Cardiac septum (tissue), 1 donor: ENCODE measurements at regions not wholly inside any gene's neighbourhood (a gene's known extent, or its start where the extent isn't known, plus 50 kb on each side); places are given as distances from the start of the nearest gene placed in this dataset.
"Not testable (repeated sequence)": the region's sequence is repeated elsewhere in the genome, so short reads cannot be mapped to it uniquely, and the experiment has no call there.

Experiments used
- DNase-seq: peaks from one replicate; pipeline ENCODE4 v3.0.0-alpha.2; 2020; ENCODE audit warnings: low spot score
- intact Hi-C: fragments of 100-400 bp; cut with DNase I; formaldehyde crosslinking; loops from one replicate; pipeline ENCODE4 v1.14.0; 2022
- donor health status: DM: no; HTN: no; CAD: no.

DNA sequence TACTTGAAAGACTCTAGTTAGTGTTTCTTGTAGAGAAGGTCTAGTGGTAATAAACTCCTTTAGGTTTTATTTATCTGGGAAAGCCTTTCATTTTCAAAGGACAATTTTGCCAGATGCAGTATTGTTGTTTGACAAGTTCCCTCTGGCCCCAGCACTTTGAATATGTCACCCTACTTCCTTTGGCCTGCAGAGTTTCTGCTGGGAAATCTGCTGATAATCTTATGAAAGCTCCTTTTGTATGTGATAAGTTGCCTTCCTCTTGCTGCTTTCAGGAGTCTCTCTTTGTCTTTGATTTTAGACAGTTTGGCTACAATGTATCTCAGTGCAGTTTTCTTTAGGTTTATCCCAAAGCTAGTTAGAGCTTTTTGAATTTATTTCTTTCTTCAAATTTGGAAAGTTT, 106.2 kb upstream of the L3MBTL4 start:
- intact Hi-C loops = no loop called here
- no peak for DNase-seq

DNA sequence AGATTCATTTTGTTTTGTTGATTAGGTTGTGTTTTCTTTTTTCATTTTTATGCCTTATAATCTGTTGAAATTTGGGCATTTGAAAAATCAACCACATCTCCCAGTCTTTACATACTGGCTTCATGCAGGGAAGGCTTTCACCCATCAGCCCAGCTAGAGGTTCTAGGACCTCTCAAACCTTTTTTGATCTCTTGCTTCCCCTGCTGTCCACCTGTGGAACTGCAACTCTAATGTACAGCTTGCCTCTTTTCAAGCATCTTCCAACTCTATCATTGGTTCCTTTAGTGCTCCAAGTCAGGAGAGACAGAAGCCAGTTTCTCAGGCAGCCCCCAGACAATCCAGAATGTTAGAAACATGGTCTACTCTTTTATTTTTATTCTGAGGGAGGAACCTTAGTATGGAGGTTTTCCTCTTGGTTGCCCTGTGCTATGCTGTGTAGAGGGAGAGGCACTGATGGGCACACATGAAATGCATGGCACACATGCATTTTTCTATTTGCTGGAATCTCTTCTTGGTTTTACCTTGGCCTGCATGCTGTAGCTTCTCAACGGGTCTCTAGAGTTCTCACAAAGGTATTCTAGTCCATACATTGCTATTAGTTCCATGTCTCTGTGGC, 107.2 kb upstream of the L3MBTL4 start:
- intact Hi-C loops = no loop called here

DNA sequence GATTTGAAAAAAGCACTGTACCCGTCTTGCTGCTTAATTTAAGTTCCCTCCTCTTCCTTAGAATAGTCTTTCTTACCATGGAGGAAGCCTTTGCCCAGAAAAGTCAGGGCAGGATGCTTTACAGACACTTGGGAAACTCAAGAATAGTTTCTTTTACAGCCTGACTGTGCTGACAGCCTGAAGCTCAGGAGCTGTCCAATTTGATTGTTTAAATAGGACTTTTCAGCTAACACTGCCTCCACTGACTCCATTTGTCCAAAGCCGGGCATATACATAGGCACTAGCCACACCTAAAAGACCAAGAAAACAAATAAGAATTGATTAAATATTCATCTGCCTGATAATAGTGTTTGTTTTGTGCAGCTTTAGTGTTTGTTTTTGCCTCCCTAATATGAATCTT, 110.9 kb upstream of the L3MBTL4 start:
- no peak for DNase-seq
- intact Hi-C loops = no loop called here

More for the DNA sequence above, 107.2 kb upstream of the L3MBTL4 start:
- no peak for DNase-seq

DNA sequence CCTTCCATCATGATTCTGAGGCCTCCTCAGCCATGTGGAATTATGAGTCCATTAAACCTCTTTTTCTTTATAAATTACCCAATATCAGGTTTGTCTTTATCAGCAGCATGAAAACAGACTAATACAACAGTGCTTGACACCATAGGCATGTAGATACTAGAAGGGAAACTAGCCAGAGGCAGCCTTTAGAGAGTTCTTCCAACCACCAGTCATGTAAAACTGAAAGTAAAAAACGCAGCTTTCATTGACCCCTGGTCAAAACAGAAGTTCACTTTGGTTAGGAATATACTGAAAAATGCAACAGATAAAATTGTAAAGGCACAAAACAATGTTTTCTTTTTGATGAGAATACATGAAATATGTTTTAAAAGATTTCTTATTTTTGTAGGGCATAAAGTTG, 122.8 kb upstream of the L3MBTL4 start:
- no peak for DNase-seq
- intact Hi-C loops = no loop called here

DNA sequence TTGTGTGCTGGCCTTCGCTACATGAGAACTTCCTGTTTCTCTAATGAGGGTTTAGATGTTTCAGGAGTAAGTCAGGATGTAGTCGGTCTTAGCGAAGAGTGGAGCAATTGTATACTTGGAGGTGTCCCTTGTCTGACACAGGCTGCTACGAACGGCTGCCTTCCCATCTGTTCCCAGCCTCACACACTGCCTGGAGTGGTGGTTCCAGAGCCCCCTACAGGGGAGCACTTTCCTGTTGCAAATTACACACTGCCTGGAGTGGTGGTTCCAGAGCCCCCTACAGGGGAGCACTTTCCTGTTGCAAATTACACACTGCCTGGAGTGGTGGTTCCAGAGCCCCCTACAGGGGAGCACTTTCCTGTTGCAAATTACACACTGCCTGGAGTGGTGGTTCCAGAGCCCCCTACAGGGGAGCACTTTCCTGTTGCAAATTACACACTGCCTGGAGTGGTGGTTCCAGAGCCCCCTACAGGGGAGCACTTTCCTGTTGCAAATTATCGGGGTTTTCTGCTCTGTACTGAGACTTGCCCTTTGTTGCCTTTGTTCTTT, 126.5 kb upstream of the L3MBTL4 start:
- intact Hi-C loops = loop anchor here (10.0 kb wide), 1 partner anchor 184 kb away; the partner anchor contains the start of gene ARHGAP28
- DNase-seq = not testable (repeated sequence)

- intact Hi-C loops = loop anchor here (2.0 to 10.0 kb wide), 2 partner anchors 183 to 345 kb away; partner anchors contain the start of gene ARHGAP28
- DNase-seq = no peak
Measured at GRCh38 chr18:6542296-6542695, 127.6 kb upstream of the L3MBTL4 start.

DNA sequence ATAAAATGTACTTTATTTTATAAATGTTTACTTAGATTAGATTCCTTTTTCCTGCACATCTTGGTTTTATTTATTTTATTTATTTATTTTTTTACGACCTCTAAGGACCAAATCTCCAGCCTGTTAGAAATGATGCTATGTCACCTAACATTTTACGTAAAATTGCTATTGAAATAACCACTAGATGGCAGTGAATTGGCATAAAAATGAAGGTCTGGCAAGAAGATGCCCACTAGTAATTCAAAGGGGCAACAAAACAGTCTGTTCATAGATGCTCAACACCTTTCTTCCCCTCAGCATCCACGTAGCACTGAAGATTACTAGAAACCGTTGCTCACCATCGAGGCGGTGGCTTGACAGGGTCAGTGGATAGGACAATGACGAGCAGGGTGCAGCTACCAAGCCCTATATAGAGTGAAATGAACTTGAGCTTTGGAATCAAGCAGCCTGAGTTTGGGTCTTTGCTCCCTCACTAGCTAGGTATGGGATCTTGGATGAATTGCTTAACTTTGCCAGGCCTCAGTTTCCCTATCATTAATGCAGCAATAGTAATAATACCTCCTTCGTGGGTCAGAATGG, 128.7 kb upstream of the L3MBTL4 start:
- no peak for DNase-seq
- intact Hi-C loops = loop anchor here (2.0 to 10.0 kb wide), 2 partner anchors 181 to 343 kb away; partner anchors contain the start of gene ARHGAP28

- intact Hi-C loops = loop anchor here (10.0 kb wide), 1 partner anchor 179 kb away; the partner anchor contains the start of gene ARHGAP28
- no peak for DNase-seq
Measured at GRCh38 chr18:6546229-6546628, 131.5 kb upstream of the L3MBTL4 start.

- intact Hi-C loops = loop anchor here (10.0 kb wide), 1 partner anchor 177 kb away; the partner anchor contains the start of gene ARHGAP28
- no peak for DNase-seq
Measured at GRCh38 chr18:6547476-6547875, 132.8 kb upstream of the L3MBTL4 start.

DNA sequence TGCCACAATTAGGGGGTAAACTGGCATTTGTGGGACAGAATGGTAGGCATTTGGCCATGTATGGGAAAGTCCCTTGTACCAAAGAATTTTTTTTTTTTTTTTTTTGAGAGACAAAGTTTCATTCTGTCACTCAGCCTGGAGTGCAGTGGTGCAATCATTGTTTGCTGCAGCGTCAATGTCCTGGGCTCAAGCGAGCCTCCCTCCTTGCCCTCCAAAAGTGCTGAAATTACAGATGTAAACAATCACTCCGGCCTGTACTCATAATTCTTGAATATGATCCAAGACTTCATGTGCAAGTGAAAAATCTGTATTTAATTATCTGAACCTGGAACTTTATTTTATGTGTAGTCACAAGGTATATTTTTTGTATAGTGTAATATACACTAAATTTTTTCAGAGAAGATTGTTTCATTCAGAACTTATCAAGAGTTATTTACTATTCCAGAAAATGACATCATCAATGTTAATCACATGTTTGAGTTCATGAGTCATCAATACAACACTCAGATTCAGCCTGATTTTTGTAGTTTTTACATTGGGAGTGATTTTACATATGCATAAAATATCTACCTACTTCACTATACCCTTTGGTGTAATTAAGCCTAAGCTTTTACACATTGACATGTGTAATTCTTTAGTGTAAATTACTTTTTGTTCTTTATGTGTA, 138.7 kb upstream of the L3MBTL4 start:
- intact Hi-C loops = no loop called here
- DNase-seq = no peak

GRCh38 chr18:6557057-6557769, 142.5 kb upstream of the L3MBTL4 start:
- intact Hi-C loops = no loop called here
- no peak for DNase-seq

DNA sequence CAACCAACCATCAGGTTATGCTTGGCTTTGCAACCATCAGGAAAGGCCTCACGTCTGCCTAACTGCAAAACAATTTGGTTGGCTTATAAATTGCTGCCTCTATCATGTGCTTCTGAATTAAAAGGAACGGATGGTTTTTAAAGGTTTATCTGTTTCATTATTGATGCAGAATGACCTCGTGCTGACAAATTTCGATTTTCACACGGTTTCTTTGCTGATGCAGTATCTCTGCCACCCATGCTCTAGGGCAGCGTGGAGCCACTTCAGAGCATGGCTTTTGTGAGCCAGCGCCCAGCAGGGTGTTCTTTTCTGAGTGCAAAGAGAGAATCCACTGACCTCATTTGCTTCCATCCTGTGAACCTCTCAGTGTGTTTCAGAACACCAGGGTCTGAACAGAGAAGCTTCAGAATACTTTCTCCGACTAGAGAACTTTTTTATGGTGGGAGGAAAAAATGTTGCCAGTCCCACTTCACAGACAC, 143.1 kb upstream of the L3MBTL4 start:
- intact Hi-C loops = no loop called here
- no peak for DNase-seq

DNA sequence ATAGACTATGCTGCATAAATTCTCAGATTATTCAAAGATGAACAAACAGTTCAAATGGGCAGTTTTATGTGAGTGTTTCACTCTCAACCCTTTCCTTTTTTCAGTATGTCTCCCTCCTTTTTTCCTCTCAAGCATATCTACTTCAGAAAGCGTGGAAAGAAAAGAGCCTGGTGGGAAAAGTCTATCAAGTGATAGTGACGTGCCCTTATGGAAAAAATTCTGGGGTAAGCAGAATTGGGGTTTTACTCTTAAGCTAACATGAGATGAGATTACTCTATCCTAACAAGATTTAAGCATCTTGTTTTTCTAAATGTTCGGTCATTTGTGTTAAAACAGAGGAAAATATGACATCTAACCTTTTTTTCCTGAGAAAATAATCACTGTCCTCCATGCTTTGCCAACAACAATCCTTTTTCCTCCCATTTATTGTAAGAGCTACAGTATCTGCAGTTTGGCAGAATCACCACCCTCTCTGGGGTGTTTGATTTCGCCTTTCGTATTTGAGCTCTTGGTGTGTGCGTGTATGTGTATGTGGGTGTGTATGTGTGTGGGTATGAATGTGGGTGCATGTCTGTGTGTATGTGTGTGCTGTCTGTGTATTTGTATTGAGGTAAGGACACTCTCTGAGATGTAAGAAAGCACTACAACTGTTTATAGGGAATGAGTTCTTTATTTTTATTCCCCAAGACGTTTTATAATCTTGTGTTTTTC, 143.9 kb upstream of the L3MBTL4 start:
- intact Hi-C loops = no loop called here
- no peak for DNase-seq

DNA sequence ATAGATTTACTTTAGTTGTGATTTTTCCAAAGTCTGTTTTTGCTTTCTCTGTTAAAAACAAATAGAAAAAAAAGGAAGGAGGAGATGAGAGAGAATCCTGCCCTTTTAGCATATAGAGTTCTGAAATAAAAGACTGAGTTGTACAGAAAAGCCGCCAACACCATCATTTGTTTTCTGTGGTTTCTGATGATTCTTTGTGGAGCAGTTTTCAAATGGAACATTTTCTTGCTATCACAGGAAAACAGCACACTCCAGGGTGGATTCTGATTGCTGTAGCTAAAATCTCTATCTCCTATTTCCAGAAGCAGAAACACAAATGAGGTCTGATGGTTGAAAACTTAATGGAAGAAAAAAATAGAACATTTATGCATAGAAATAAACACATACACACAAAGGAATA, 144.6 kb upstream of the L3MBTL4 start:
- intact Hi-C loops = no loop called here
- no peak for DNase-seq

DNA sequence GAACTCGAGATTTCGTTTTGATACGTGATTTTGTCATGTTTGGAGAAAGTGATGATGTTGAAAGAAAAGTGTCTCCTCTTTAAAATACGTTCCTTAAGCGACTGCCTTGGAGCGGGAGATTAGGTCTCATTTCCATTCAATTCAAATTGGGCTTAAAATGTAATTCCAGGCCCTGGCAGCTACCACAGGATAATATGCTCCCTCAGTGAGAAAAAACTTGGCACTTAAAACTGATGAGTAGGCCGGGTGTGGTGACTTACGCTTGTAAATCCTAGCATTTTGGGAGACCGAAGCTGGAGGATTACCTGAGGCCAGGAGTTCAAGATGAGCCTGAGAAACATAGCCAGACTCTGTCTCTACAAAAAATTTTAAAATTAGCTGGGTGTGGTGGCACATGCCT, 146.3 kb upstream of the L3MBTL4 start:
- intact Hi-C loops = no loop called here
- DNase-seq = no peak

DNA sequence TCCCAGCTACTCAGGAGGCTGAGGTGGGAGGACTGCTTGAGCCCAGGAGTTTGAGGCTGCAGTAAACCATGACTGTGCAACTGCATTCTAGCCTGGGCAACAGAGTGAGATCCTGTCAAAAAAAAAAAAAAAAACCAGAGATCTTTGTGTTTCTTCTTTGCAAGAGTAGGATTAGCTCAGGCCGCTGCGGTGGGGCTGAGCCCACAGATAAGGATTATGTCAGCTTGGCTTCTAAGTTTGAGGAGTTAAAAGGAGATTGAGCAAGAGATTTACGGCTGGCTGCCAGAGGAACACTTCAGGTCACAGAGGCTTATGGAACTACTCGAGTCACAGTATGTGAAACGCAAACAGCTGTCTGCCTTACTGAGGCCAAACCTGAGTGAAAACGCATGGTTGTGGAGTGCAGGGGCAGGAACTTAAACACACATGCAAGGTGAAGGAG, 146.7 kb upstream of the L3MBTL4 start:
- intact Hi-C loops = no loop called here
- no peak for DNase-seq

- intact Hi-C loops = no loop called here
- DNase-seq = no peak
Measured at GRCh38 chr18:6561862-6562291, 147.2 kb upstream of the L3MBTL4 start.

GRCh38 chr18:6563896-6564295, 149.2 kb upstream of the L3MBTL4 start:
- intact Hi-C loops = no loop called here
- no peak for DNase-seq
